Sigmoid colon (tissue), 4 donors: ENCODE measurements at regions not wholly inside any gene's neighbourhood (a gene's known extent, or its start where the extent isn't known, plus 50 kb on each side); places are given as distances from the start of the nearest gene placed in this dataset.

Experiments used
- CTCF ChIP-seq, 4 experiments: fragments of 450-650 bp in 3 of 4; fragments of 200-600 bp in 1 of 4; IDR thresholded peaks; one replicate each; pipeline ENCODE4 v1.5.1; 2016 to 2019; ENCODE audit warnings: antibody characterized with exemption in 4 of 4, mild to moderate bottlenecking in 3 of 4, moderate library complexity in 2 of 4
- EP300 ChIP-seq, 4 donors: sonication (generic); formaldehyde crosslinking; IDR thresholded peaks; one replicate each; pipeline ENCODE4 v1.6.1; 2017; ENCODE audit warnings: antibody characterized with exemption in 4 of 4
- POLR2A ChIP-seq, 2 donors: fragments of 450-650 bp; IDR thresholded peaks; one replicate each; pipeline ENCODE4 v1.6.1; 2016; ENCODE audit warnings: antibody characterized with exemption in 2 of 2, mild to moderate bottlenecking in 2 of 2, moderate library complexity in 2 of 2
- POLR2AphosphoS5 ChIP-seq, 4 donors: sonication (generic); formaldehyde crosslinking; IDR thresholded peaks; one replicate each; pipeline ENCODE4 v1.6.1; 2017; ENCODE audit warnings: antibody characterized with exemption in 4 of 4

GRCh38 chr2:219747637-219748036, 120.2 kb downstream of the SLC4A3 start:
- no peak for TF ChIP-seq CTCF (IDR thresholded peaks at IDR 0.05)
- no peak for TF ChIP-seq POLR2A (IDR thresholded peaks at IDR 0.05)
- TF ChIP-seq EP300 (IDR thresholded peaks at IDR 0.05) = no peak
- no peak for TF ChIP-seq POLR2AphosphoS5 (IDR thresholded peaks at IDR 0.05)
